Heart right ventricle (tissue), 16 donors: ENCODE measurements at regions not wholly inside any gene's neighbourhood (a gene's known extent, or its start where the extent isn't known, plus 50 kb on each side); places are given as distances from the start of the nearest gene placed in this dataset.
"Not testable (repeated sequence)": the region's sequence is repeated elsewhere in the genome, so short reads cannot be mapped to it uniquely, and the experiment has no call there.

Source experiments
- ATAC-seq, 8 donors: fragments of 200-7000 bp; cut with Tn5 transposase; one replicate each; pipeline ENCODE4 v1.9.1; 2020; ENCODE audit warnings: mild to moderate bottlenecking in 8 of 8, moderate library complexity in 8 of 8, moderate number of reproducible peaks in 1 of 8
- DNase-seq, 2 donors: peaks; one replicate each; pipeline ENCODE4 v3.0.0-alpha.2; 2020
- H3K27ac ChIP-seq, 10 donors: fragments of 200-600 bp; sonication (generic) in 2 of 10; one replicate each; pipeline versions ENCODE4 v1.5.0 to v1.8.0; 2020 to 2022; ENCODE audit warnings: mild to moderate bottlenecking in 3 of 10
- H3K27me3 ChIP-seq, 7 donors: fragments of 200-600 bp; one replicate each; pipeline ENCODE4 v1.8.0; 2021 to 2022; ENCODE audit warnings: mild to moderate bottlenecking in 2 of 7
- H3K36me3 ChIP-seq, 9 donors: fragments of 200-600 bp; sonication (generic) in 1 of 9; one replicate each; pipeline versions ENCODE4 v1.5.0 to v1.8.0; 2020 to 2022; ENCODE audit warnings: mild to moderate bottlenecking in 2 of 9
- H3K4me1 ChIP-seq, 9 donors: fragments of 200-600 bp; sonication (generic) in 1 of 9; one replicate each; pipeline versions ENCODE4 v1.5.0 to v1.8.0; 2020 to 2022; ENCODE audit warnings: mild to moderate bottlenecking in 4 of 9
- H3K4me3 ChIP-seq, 10 donors: fragments of 200-600 bp; sonication (generic) in 2 of 10; one replicate each; pipeline versions ENCODE4 v1.5.0 to v1.8.0; 2020 to 2022; ENCODE audit warnings: mild to moderate bottlenecking in 7 of 10, moderate library complexity in 2 of 10
- H3K9me3 ChIP-seq, 11 donors: fragments of 200-600 bp in 10 of 11; sonication (generic) in 2 of 11; one replicate each; pipeline versions ENCODE4 v1.5.0 to v1.8.0; 2013 to 2022; ENCODE audit warnings: mild to moderate bottlenecking in 2 of 11, control low read depth in 1 of 11, moderate library complexity in 1 of 11
- CTCF ChIP-seq, 9 donors: fragments of 200-600 bp; sonication (generic) in 2 of 9; IDR thresholded peaks; one replicate each; pipeline versions ENCODE4 v1.5.0 to v1.8.0; 2021 to 2022; ENCODE audit warnings: antibody characterized with exemption in 9 of 9, mild to moderate bottlenecking in 5 of 9, moderate library complexity in 1 of 9
- WGBS, 2 donors: extraction: QIAGEN DNeasy Blood & Tissue Kit; methylation state at CpG; one replicate each; pipeline ENCODE4 v1.1.7; 2013; ENCODE audit warnings: inconsistent platforms in 1 of 2; 5-methylcytosine and 5-hydroxymethylcytosine counted together
- intact Hi-C, 10 donors: fragments of 100-400 bp; cut with DNase I; formaldehyde crosslinking; loops; one replicate each; pipeline versions ENCODE4 v1.11.1 to v1.14.2; 2022
- donor health status: Arrhythmogenic right ventricular cardiomyopathy.
- donor health status: ischemic (EF 13 %, LVEDD 7.1; RV severe dilation, severe dysfunction).
- donor health status: healthy with polysubstance abuse.
- donor health status: DM: no; HTN: yes; CAD: no.
- donor health status: DM: no; HTN: no; CAD: no.
- donor health status: ischemic (EF 25% LVEDD 6.9; RV normal size, moderate dysfunction).
- donor health status: ischemic (EF 25% LVEDD 5.7; RV mildly dilated, moderate dysfunction).
- donor health status: healthy.
- donor health status: DM: yes; HTN: yes; CAD: no.
- donor health status: Ischemic cardiomyopathy.
- donor health status: ischemic (EF 35%, LVEDD 5.7; RV mildly dilated, moderate dysfunction).
- donor health status: nonischemic (EF 11% LVEDD 7.7; RV severe dilation, severe dysfunction).
- donor health status: DM: yes; HTN: yes; CAD: no.
- donor health status: PGD.
- donor health status: ischemic (EF 29% LVEDD 5.4; RV normal size, mild dysfunction).
- donor health status: nonischemic (EF 23%, LVEDD 6.1; RV moderate dilation, normal function).

GRCh38 chr14:44453433-44454171, 53.5 kb downstream of the FSCB start:
- intact Hi-C loops = no loop called here

GRCh38 chr14:44450232-44450631, 56.9 kb downstream of the FSCB start:
- H3K27ac ChIP-seq, intact Hi-C loops, H3K27me3 ChIP-seq, H3K4me3 ChIP-seq, DNase-seq, ATAC-seq, H3K36me3 ChIP-seq, H3K4me1 ChIP-seq: not testable (repeated sequence)
- 94 to 95% methylated on average over 3 of the region's 3 CpGs for WGBS, 2 donors
- peaks cover 0 to 16% (median 0%) of the 10 kb centered on the region in 11 donors for H3K9me3 ChIP-seq

More at GRCh38 chr14:44453433-44454171, 53.5 kb downstream of the FSCB start:
- ATAC-seq = no peak
- Histone ChIP-seq H3K27ac (no peak overlapping the region), H3K27me3 (no peaks in the 10 kb centered on the region), H3K4me1 (no peaks in the 10 kb centered on the region), H3K36me3 (no peaks in the 10 kb centered on the region), H3K4me3 (no peak overlapping the region), H3K9me3 (peaks cover 0 to 49% (median 8%) of the 10 kb centered on the region in 11 donors)
- TF ChIP-seq CTCF (IDR thresholded peaks at IDR 0.05) = no peak
- 83 to 90% methylated on average over 6 of the region's 6 CpGs for WGBS, 2 donors
- DNase-seq = no peak

GRCh38 chr14:44449680-44450079, 57.4 kb downstream of the FSCB start:
- WGBS, 2 donors = 92 to 94% methylated on average over 2 of the region's 2 CpGs
- H3K27ac ChIP-seq = no peak overlapping the region
- DNase-seq (no peak), ATAC-seq (no peak)
- peaks cover 0 to 14% (median 0%) of the 10 kb centered on the region in 11 donors for H3K9me3 ChIP-seq
- no peaks in the 10 kb centered on the region for H3K36me3 ChIP-seq
- TF ChIP-seq CTCF (IDR thresholded peaks at IDR 0.05) = no peak
- intact Hi-C loops = no loop called here
- no peaks in the 10 kb centered on the region for H3K4me1 ChIP-seq
- no peak overlapping the region for H3K4me3 ChIP-seq
- H3K27me3 ChIP-seq = no peaks in the 10 kb centered on the region

- Histone ChIP-seq H3K9me3 (peaks cover 0 to 14% (median 0%) of the 10 kb centered on the region in 11 donors), H3K36me3 (no peaks in the 10 kb centered on the region), H3K27ac (no peak overlapping the region), H3K4me1 (no peaks in the 10 kb centered on the region), H3K4me3 (no peak overlapping the region), H3K27me3 (no peaks in the 10 kb centered on the region)
- DNase-seq (no peak), ATAC-seq (no peak)
- no peak for TF ChIP-seq CTCF (IDR thresholded peaks at IDR 0.05)
- intact Hi-C loops = no loop called here
- WGBS, 2 donors = 65 to 80% methylated on average over 5 of the region's 5 CpGs
Measured at GRCh38 chr14:44448951-44449358, 58.1 kb downstream of the FSCB start.

- Histone ChIP-seq H3K36me3 (no peaks in the 10 kb centered on the region), H3K4me3 (no peak overlapping the region), H3K27me3 (no peaks in the 10 kb centered on the region), H3K27ac (no peak overlapping the region), H3K9me3 (peaks cover 0 to 8% (median 0%) of the 10 kb centered on the region in 11 donors), H3K4me1 (no peaks in the 10 kb centered on the region)
- intact Hi-C loops = no loop called here
- 54 to 57% methylated on average over 2 of the region's 2 CpGs for WGBS, 2 donors
- no peak for TF ChIP-seq CTCF (IDR thresholded peaks at IDR 0.05)
- no peak for DNase-seq
- no peak for ATAC-seq
Measured at GRCh38 chr14:44446965-44447364, 60.1 kb downstream of the FSCB start.
